ENCODE measurements at regions not wholly inside any gene's neighbourhood (a gene's known extent, or its start where the extent isn't known, plus 50 kb on each side); places are given as distances from the start of the nearest gene placed in this dataset.

DNA sequence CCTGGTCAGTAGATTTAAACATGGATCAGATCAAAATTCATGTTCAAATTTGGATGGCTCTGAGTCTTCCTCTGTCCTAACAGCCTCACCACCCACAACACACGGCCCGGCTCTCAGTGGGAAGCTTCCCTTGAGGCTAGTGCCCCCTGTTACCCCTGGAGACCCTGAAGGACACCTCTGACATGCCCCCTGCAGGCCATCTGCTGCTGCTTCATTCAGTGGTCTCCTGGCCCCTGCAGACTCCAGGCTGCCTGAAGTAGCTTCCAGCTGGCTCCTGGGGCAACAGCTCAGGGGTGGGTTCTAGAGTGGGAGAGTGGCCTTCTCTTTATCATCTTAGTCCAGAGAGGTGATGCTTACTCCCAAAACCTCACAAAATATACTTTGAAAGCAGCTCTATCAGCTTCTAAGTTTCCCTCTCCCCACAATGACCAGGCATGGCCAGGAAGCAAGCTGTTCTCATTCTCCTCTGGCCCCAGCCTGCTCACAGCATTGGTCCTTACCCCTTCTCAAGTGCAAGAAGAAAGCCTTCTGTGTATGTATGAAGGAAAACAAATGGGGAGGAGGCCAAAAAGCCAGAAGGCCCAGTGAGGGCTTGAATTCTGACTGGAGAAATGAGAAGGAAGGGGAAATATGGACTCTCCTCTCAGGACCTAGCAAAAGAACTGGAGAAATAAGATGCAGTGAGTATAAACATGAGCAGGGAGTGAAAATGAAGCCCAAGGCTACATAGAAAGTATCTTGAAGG is 189.6 kb upstream of the INHBA start:
- no peaks in the 10 kb centered on the region for H3K36me3 ChIP-seq (ENCODE audit: control insufficient read depth, insufficient read depth, low read length)
- ChIA-PET CTCF (interaction anchor here (2.0 to 3.6 kb wide), 2 partner anchors 13 to 24 kb away, joined by 5 to 10 read pairs; no protein-coding TSS in a partner anchor), POLR2A (no interaction called here)
- DNase-seq (ENCODE audit: low read depth) = no peak
- no peak overlapping the region for H3K4me3 ChIP-seq (ENCODE audit: low read depth, low read length)
- TF ChIP-seq, protein P1, sequence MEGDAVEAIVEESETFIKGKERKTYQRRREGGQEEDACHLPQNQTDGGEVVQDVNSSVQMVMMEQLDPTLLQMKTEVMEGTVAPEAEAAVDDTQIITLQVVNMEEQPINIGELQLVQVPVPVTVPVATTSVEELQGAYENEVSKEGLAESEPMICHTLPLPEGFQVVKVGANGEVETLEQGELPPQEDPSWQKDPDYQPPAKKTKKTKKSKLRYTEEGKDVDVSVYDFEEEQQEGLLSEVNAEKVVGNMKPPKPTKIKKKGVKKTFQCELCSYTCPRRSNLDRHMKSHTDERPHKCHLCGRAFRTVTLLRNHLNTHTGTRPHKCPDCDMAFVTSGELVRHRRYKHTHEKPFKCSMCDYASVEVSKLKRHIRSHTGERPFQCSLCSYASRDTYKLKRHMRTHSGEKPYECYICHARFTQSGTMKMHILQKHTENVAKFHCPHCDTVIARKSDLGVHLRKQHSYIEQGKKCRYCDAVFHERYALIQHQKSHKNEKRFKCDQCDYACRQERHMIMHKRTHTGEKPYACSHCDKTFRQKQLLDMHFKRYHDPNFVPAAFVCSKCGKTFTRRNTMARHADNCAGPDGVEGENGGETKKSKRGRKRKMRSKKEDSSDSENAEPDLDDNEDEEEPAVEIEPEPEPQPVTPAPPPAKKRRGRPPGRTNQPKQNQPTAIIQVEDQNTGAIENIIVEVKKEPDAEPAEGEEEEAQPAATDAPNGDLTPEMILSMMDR (IDR thresholded peaks at IDR 0.05; ENCODE audit: insufficient read depth, low read depth, low read length) = no peak
- no peaks in the 10 kb centered on the region for H3K27me3 ChIP-seq (ENCODE audit: control insufficient read depth, insufficient read depth, low read length)

DNA sequence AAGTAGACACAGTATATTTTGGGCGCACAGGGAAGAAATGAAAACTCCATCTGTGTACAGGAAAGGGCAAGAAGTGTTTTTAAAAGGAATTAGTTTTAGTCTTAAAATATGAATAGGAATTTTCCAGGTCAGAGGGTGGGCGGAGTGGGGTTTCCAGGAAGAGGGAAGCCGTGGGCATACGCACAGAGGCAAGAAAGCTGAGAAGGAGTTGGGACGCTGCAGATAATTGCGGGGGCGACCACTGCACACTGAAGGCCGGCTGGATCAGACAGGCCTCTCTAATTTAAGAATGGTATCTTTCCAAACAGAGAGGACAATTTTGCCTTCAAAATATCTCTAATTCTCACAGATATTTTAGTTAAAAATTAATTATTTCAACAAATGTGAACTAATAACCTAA is 189.1 kb upstream of the INHBA start:
- no peaks in the 10 kb centered on the region for H3K36me3 ChIP-seq (ENCODE audit: control insufficient read depth, insufficient read depth, low read length)
- ChIA-PET POLR2A (no interaction called here), CTCF (interaction anchor here (1.0 to 3.6 kb wide), 3 partner anchors 13 to 24 kb away, joined by 3 to 10 read pairs (median 5); no protein-coding TSS in a partner anchor)
- DNase-seq (ENCODE audit: low read depth) = no peak
- no peak overlapping the region for H3K4me3 ChIP-seq (ENCODE audit: low read depth, low read length)
- TF ChIP-seq, protein P1 (IDR thresholded peaks at IDR 0.05; ENCODE audit: insufficient read depth, low read depth, low read length) = no peak
- H3K27me3 ChIP-seq (ENCODE audit: control insufficient read depth, insufficient read depth, low read length) = no peaks in the 10 kb centered on the region

DNA sequence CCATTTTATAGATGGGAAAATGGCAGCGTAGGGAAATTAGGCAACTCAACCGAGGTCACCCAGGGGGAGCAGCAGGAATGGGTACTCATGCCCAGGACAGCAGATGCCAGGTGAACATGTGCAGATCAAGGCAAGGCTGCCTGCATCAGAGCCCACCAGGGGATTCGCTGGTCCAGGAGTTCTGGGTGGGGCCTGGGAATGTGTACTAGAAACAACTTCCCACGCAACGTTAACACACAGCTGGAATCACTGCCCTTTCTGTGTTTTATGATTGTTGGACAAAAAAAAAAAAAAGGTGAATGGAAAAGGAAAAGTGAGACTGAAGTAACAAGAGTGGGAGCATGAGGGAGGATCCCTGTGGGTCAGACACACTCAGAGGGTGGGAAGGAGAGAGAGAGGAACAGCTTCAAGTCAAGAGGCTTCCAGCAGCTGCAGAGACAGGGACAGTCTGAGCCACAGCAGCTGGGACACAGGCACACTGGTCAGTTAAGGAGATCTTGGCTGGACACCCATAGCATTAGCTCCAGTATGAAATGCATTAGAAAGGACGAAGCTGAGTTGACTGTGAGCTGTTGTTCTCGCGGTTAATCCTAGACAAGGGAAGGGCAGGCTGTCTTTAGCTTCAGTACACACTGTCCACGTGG is 187.9 kb upstream of the INHBA start:
- ChIA-PET POLR2A (no interaction called here), CTCF (interaction anchor here (0.8 to 3.6 kb wide), 5 partner anchors 12 to 90 kb away, joined by 3 to 10 read pairs (median 4); no protein-coding TSS in a partner anchor)
- no peak for DNase-seq (ENCODE audit: low read depth)
- Histone ChIP-seq H3K36me3 (ENCODE audit: control insufficient read depth, insufficient read depth, low read length) (no peaks in the 10 kb centered on the region), H3K4me3 (ENCODE audit: low read depth, low read length) (no peak overlapping the region), H3K27me3 (ENCODE audit: control insufficient read depth, insufficient read depth, low read length) (no peaks in the 10 kb centered on the region)
- TF ChIP-seq, protein P1 (IDR thresholded peaks at IDR 0.05; ENCODE audit: insufficient read depth, low read depth, low read length) = no peak

DNA sequence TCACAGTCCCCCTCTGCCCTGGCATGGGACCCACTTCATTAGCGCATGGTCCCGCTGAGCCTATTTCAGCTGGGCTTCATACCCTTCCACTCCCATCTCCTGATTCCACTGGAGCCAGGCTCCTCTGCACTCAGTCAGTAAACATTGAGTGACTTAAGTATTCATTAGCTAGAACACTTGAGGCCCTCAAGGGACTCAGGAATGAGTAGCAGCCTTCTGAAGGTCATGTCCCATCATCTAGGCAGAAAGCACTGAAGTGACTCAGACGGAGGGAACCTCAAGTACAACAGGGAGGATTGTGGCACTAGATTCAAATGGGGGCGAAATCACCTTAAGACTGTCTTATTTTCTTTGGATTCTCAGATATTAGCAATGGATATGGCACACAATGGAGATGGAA is 186.6 kb upstream of the INHBA start:
- ChIA-PET CTCF (interaction anchor here (1.3 to 3.6 kb wide), 2 partner anchors 10 to 53 kb away, joined by 3 to 10 read pairs; no protein-coding TSS in a partner anchor), POLR2A (no interaction called here)
- no peaks in the 10 kb centered on the region for H3K36me3 ChIP-seq (ENCODE audit: control insufficient read depth, insufficient read depth, low read length)
- H3K4me3 ChIP-seq (ENCODE audit: low read depth, low read length) = no peak overlapping the region
- TF ChIP-seq, protein P1 (IDR thresholded peaks at IDR 0.05; ENCODE audit: insufficient read depth, low read depth, low read length) = no peak
- DNase-seq (ENCODE audit: low read depth) = no peak
- no peaks in the 10 kb centered on the region for H3K27me3 ChIP-seq (ENCODE audit: control insufficient read depth, insufficient read depth, low read length)

DNA sequence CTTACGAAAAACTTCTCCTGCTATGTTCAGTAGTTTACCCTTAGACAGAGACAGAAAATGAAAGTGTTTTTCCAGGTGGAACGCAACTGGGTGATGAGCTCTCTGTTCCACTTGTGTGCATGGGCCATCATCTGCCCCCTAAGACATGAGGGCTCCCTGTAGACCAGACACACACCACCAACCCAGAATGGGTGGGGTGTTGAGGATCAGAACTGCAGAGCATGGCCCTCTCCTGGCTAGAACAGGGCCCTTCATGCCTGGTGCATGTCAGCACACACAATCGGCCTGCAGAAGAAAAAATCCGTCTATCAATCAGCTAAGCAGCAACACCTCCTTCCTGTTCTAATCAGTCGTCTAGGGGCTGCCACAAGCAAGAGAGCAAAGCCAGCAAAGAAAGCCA is 186.2 kb upstream of the INHBA start:
- CTCF ChIA-PET = interaction anchor here (1.3 to 3.6 kb wide), 2 partner anchors 10 to 54 kb away, joined by 3 to 10 read pairs; no protein-coding TSS in a partner anchor

More for the DNA sequence above, 186.2 kb upstream of the INHBA start:
- H3K36me3 ChIP-seq (ENCODE audit: control insufficient read depth, insufficient read depth, low read length) = no peaks in the 10 kb centered on the region
- DNase-seq (ENCODE audit: low read depth) = no peak
- no peaks in the 10 kb centered on the region for H3K27me3 ChIP-seq (ENCODE audit: control insufficient read depth, insufficient read depth, low read length)
- POLR2A ChIA-PET = no interaction called here
- TF ChIP-seq, protein P1 (IDR thresholded peaks at IDR 0.05; ENCODE audit: insufficient read depth, low read depth, low read length) = no peak
- no peak overlapping the region for H3K4me3 ChIP-seq (ENCODE audit: low read depth, low read length)

All from BJ (cell line).